ENCODE measurements at regions not wholly inside any gene's neighbourhood (a gene's known extent, or its start where the extent isn't known, plus 50 kb on each side); places are given as distances from the start of the nearest gene placed in this dataset.
"Not testable (repeated sequence)": the region's sequence is repeated elsewhere in the genome, so short reads cannot be mapped to it uniquely, and the experiment has no call there.

GRCh38 chr16:66088681-66089080, 277.8 kb upstream of the CDH5 start:
- no peak for DNase-seq

GRCh38 chr16:66087308-66087707, 279.2 kb upstream of the CDH5 start:
- no peak for DNase-seq

- DNase-seq = no peak
These were observed 280.8 kb upstream of the CDH5 start for GRCh38 chr16:66085651-66086050.

- DNase-seq = not testable (repeated sequence)
These were observed 281.8 kb upstream of the CDH5 start for GRCh38 chr16:66084731-66085130.

- DNase-seq = no peak
These were observed 282.2 kb upstream of the CDH5 start for GRCh38 chr16:66084306-66084705.

- no peak for DNase-seq
These were observed 283.3 kb upstream of the CDH5 start for GRCh38 chr16:66083171-66083570.

- no peak for DNase-seq
These were observed 284.1 kb upstream of the CDH5 start for GRCh38 chr16:66082424-66082823.

- DNase-seq = no peak
These were observed 284.6 kb upstream of the CDH5 start for GRCh38 chr16:66081775-66082366.

GRCh38 chr16:66079671-66080334, 286.7 kb upstream of the CDH5 start:
- DNase-seq = no peak

GRCh38 chr16:66070140-66070917, 296.2 kb upstream of the CDH5 start:
- no peak for DNase-seq

GRCh38 chr16:66069587-66069986, 296.9 kb upstream of the CDH5 start:
- no peak for DNase-seq

GRCh38 chr16:66066404-66066803, 300.1 kb upstream of the CDH5 start:
- no peak for DNase-seq

- DNase-seq = no peak
These were observed 300.6 kb upstream of the CDH5 start for GRCh38 chr16:66065925-66066324.

GRCh38 chr16:66064801-66065530, 301.5 kb upstream of the CDH5 start:
- no peak for DNase-seq

- no peak for DNase-seq
These were observed 307.7 kb upstream of the CDH5 start for GRCh38 chr16:66058832-66059231.

- DNase-seq = no peak
These were observed 308.3 kb upstream of the CDH5 start for GRCh38 chr16:66058172-66058691.

GRCh38 chr16:66057057-66057456, 309.4 kb upstream of the CDH5 start:
- DNase-seq = no peak

- no peak for DNase-seq
These were observed 312.4 kb upstream of the CDH5 start for GRCh38 chr16:66054095-66054494.

- no peak for DNase-seq
These were observed 313.7 kb upstream of the CDH5 start for GRCh38 chr16:66052745-66053144.

- no peak for DNase-seq
These were observed 315.5 kb upstream of the CDH5 start for GRCh38 chr16:66050991-66051390.

GRCh38 chr16:66049865-66050264, 316.6 kb upstream of the CDH5 start:
- DNase-seq = no peak

GRCh38 chr16:66045626-66046025, 320.9 kb upstream of the CDH5 start:
- DNase-seq = no peak

GRCh38 chr16:66044556-66044955, 321.9 kb upstream of the CDH5 start:
- DNase-seq = no peak
